Stimulated activated memory B cell treated with anti-CD40 and anti-IgM and Interleukin-4, amounts not matched to agents 10 μg/mL and 1 μg/mL and 100 μg/mL, for 72 hours (primary cell): ENCODE measurements at regions not wholly inside any gene's neighbourhood (a gene's known extent, or its start where the extent isn't known, plus 50 kb on each side); places are given as distances from the start of the nearest gene placed in this dataset.
"Not testable (repeated sequence)": the region's sequence is repeated elsewhere in the genome, so short reads cannot be mapped to it uniquely, and the experiment has no call there.

Source experiments
- ATAC-seq: fragments of 150-1000 bp; cut with Tn5 transposase; 2 replicates; pipeline ENCODE4 v1.10.0; 2021
- H3K27ac Mint-ChIP-seq: one replicate; pipeline ENCODE4 v1.8.0; 2022; ENCODE audit warnings: mild to moderate bottlenecking, mixed read lengths
- H3K27me3 Mint-ChIP-seq: one replicate; pipeline ENCODE4 v1.8.0; 2022; ENCODE audit warnings: mixed read lengths
- H3K36me3 Mint-ChIP-seq: one replicate; pipeline ENCODE4 v1.8.0; 2022; ENCODE audit warnings: mixed read lengths
- H3K4me1 Mint-ChIP-seq: one replicate; pipeline ENCODE4 v1.8.0; 2022; ENCODE audit warnings: mixed read lengths
- H3K4me3 Mint-ChIP-seq: one replicate; pipeline ENCODE4 v1.8.0; 2022; ENCODE audit warnings: mild to moderate bottlenecking, moderate library complexity, mixed read lengths
- H3K9me3 Mint-ChIP-seq: one replicate; pipeline ENCODE4 v1.8.0; 2022; ENCODE audit warnings: mixed read lengths

DNA sequence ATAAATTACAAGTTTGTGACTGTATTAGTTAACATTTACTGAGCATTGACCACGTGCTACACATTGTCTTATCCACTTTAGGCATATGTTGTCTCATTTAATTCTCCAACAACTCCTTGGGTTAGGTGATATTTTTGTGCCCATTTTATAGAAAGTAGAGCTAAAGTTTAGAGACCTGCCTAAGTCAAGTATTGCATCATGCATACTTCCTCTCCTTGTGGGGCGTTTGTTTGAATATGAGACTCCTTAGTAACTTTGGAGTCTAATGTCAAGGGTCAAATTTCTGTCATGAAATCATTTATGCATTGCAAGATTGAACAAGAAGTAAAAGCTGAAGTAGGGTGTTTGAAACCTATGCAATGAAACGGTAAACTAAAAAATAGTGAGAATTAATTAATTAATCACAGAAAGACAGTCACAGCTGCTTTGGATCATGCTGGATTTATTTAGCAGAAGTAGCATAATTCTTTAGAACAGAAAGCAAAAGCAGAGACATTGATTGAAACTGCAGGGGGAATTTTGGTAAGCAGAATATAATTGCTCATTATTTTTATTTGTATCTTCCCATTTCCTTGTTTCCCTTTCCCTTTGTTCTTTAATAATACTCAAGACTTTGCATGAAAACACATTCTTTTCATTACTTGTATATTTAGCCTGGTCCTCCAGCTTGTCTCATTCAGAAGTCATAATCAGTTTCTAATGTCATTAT is 1374.4 kb upstream of the GJE1 start:
- no peak for ATAC-seq
- Mint-ChIP-seq H3K27me3 (no peaks in the 10 kb centered on the region), H3K4me1 (peaks cover 6% of the 10 kb centered on the region), H3K4me3 (no peak overlapping the region), H3K36me3 (no peaks in the 10 kb centered on the region), H3K27ac (no peak overlapping the region), H3K9me3 (peaks cover 3% of the 10 kb centered on the region)

DNA sequence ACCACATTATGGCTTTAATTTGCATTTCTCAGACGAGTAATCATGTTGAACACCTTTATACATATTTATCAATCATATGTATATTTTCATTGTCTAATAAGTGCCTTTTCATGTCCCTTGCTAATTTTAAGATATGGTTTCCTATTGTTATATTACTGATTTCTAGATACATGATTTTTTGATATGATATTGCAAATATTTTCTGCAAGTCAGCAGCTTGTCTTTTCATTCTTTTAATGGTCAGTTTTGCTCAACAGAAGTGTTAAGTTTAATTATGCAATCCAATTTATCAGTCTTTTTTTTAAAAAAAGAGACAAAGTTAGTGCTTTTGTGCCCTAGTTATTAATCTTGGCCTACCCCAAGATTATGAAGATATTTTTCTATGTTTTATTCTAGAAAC is 1377.8 kb upstream of the CITED2 start:
- no peaks in the 10 kb centered on the region for H3K27me3 Mint-ChIP-seq
- peaks cover 14% of the 10 kb centered on the region for H3K9me3 Mint-ChIP-seq
- no peaks in the 10 kb centered on the region for H3K4me1 Mint-ChIP-seq
- no peaks in the 10 kb centered on the region for H3K36me3 Mint-ChIP-seq
- ATAC-seq: no peak
- H3K27ac Mint-ChIP-seq: no peak overlapping the region
- no peak overlapping the region for H3K4me3 Mint-ChIP-seq

DNA sequence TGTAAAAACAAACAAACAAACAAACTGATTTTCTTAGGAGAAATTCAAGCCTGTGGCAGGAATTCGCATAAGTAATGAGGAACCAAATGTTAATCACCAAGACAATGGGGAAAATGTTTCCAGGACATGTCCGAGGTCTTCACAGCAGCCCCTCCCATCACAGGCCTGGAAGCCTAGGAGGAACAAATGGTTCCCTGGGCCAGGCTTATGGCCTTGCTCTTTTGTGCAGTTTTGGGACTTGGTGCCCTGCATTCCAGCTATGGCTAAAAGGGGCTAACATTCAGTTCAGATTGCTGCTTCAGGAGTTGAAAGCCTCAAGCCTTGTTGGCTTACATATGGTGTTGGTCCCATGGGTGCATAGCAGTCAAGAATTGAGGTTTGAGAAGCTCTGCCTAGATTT is 1372.7 kb upstream of the CITED2 start:
- Mint-ChIP-seq H3K27ac (no peak overlapping the region), H3K27me3 (no peaks in the 10 kb centered on the region), H3K36me3 (no peaks in the 10 kb centered on the region), H3K4me1 (no peaks in the 10 kb centered on the region), H3K9me3 (peaks cover 14% of the 10 kb centered on the region), H3K4me3 (no peak overlapping the region)
- ATAC-seq: no peak

DNA sequence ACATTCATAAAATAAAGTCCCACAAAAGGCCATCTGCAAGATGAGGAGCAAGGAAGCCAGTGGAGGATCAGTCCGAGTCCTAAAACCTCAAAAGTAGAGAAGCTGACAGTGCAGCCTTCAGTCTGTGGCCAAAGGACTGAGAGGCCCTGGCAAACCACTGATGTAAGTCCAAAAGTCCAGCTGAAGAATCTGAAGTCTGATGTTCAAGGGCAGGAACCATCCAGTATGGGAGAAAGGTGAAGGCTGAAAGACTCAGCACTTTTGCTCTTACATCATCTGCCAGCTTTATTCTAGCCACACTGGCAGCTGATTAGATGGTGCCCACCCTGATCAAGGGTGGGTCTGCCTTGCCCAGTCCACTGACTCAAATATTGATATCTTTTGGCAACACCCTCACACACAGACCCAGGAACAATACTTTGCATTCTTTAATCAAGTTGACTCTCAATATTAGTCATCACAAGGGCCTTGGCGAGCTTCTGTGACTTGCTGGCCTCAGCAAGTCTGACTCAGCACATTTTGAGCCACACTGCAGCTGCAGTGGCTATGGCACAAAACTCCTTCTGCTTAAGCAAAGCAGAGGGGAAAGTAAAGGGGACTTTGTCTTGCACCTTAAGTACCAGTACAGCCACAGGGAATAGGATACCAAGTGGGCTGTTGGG is 1370.3 kb upstream of the CITED2 start:
- ATAC-seq: no peak
- Mint-ChIP-seq H3K9me3 (peaks cover 12% of the 10 kb centered on the region), H3K27ac (no peak overlapping the region), H3K4me3 (no peak overlapping the region), H3K36me3 (no peaks in the 10 kb centered on the region), H3K27me3 (no peaks in the 10 kb centered on the region), H3K4me1 (peaks cover 6% of the 10 kb centered on the region)

DNA sequence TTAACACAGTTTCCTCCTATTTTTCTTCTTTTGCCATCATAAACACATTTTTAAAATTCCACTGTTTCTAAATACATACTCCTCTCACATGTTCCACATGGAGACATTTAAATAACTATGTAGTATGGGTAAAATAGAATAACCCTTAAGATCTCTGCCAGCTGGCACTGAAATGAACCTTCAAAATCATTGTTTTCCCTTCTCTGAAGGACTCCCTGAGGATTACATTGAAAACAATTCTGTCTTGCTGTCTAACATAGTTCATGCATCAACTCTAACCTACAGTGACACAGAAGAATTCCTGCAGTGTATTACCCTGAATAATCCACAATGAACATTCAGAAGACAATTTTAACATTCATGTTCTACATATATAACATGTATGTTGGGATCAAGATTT is 1361.8 kb upstream of the CITED2 start:
- Mint-ChIP-seq H3K9me3 (peaks cover 2% of the 10 kb centered on the region), H3K27me3 (no peaks in the 10 kb centered on the region), H3K27ac (no peak overlapping the region), H3K4me1 (peaks cover under 1% of the 10 kb centered on the region), H3K4me3 (no peak overlapping the region), H3K36me3 (no peaks in the 10 kb centered on the region)
- ATAC-seq: no peak

DNA sequence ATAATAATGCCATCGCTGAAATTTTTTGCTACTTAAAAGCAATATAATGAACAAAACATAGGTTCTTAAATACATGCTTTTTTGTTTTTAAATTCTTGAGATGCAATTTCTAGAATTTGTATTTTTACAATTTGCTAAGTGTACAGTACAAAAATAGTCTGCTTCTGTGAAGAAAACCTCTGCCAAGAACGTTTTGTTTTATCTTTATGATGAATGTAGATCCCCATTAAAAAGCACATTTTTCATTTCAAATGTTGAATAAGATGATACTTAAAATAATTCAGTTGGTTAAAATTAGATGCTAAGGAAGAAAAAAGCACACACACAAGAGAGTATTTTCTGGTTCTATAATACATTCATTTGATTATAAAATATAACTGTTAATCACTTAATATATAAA is 1358.5 kb upstream of the CITED2 start:
- Mint-ChIP-seq H3K4me3 (no peak overlapping the region), H3K27me3 (no peaks in the 10 kb centered on the region), H3K4me1 (no peaks in the 10 kb centered on the region), H3K36me3 (no peaks in the 10 kb centered on the region), H3K27ac (no peak overlapping the region), H3K9me3 (peaks cover 2% of the 10 kb centered on the region)
- ATAC-seq: no peak

DNA sequence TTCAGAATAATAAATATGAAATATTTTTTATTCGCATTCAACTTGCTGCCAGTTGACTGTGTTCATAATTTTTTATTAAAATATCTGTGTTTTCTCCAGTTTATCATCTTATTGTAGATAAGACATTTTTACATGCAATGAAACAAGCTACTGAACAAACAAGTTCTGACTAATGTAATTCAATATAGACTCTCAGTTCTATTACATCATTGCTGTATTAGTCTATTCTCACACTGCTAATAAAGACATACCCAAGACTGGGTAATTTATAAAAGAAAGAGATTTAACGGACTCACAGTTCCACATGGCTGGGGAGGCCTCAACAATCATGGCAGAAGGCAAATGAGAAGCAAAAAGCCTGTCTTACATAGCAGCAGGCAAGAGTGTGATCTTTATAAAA is 1357.7 kb upstream of the CITED2 start:
- H3K27me3 Mint-ChIP-seq: no peaks in the 10 kb centered on the region
- no peak overlapping the region for H3K27ac Mint-ChIP-seq
- ATAC-seq: no peak
- H3K9me3 Mint-ChIP-seq: no peaks in the 10 kb centered on the region
- no peaks in the 10 kb centered on the region for H3K4me1 Mint-ChIP-seq
- H3K4me3 Mint-ChIP-seq: no peak overlapping the region
- no peaks in the 10 kb centered on the region for H3K36me3 Mint-ChIP-seq

DNA sequence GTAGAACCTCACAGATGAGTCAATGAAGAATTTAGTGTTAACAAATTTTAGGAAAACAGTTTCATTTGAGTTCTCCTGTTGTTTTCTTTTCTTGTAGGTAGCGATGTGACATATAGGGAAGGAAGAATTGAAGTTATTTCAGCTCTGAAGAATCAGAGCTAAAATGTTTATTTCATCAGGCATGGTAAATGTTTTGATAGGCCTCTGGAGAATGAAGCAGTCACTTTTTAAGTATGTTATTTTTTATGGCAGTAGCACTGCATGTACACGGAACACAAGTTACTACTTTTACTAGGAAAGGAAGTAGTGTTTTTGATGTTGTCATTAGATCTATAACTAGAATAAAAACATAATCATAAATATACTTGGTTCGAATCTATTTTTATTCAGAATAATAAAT is 1357.3 kb upstream of the CITED2 start:
- H3K9me3 Mint-ChIP-seq: no peaks in the 10 kb centered on the region
- no peaks in the 10 kb centered on the region for H3K27me3 Mint-ChIP-seq

DNA sequence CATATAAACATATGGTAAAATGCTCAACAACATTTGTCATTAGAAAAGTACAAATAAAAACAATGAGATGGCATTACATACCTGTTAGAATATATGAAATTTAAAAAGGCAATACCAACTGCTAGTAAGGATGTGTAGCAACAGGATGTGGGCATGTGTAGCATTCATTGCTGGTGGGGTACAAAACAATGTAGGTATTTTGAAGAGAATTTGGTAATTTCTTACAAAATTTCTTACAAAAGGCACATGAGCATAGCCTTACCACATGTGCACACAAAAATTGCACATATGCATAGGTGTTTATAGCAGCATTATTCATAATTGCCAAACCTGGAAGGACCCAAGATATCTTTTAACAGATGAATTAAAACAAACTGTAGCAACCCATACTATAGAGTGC is 1355.1 kb upstream of the CITED2 start:
- Mint-ChIP-seq H3K4me3 (no peak overlapping the region), H3K9me3 (no peaks in the 10 kb centered on the region), H3K36me3 (no peaks in the 10 kb centered on the region), H3K27ac (no peak overlapping the region), H3K27me3 (no peaks in the 10 kb centered on the region), H3K4me1 (no peaks in the 10 kb centered on the region)
- no peak for ATAC-seq

More for the DNA sequence above, 1357.3 kb upstream of the CITED2 start:
- no peaks in the 10 kb centered on the region for H3K36me3 Mint-ChIP-seq
- no peak for ATAC-seq
- H3K4me1 Mint-ChIP-seq: no peaks in the 10 kb centered on the region
- no peak overlapping the region for H3K27ac Mint-ChIP-seq
- no peak overlapping the region for H3K4me3 Mint-ChIP-seq

DNA sequence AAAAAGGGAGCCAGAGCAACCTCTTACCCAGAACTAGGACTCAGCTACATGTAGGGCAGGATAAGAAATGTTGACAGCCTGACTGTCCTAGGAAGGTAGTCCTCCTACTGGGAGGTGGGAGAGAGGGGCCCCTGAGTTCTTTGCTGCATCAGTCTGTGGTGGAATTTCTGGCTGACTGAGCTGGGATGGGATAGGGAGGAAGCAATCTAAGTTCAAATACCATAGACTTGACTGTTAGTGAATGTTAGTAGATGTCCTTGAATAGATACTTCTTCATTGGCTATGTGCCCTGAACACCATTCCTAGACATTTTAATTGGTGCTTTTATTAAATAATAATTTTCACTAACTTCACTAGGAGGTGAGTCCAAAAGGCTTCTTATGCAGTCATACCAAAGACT is 1343.6 kb upstream of the CITED2 start:
- Mint-ChIP-seq H3K4me3 (no peak overlapping the region), H3K9me3 (peaks cover 9% of the 10 kb centered on the region), H3K4me1 (no peaks in the 10 kb centered on the region)

DNA sequence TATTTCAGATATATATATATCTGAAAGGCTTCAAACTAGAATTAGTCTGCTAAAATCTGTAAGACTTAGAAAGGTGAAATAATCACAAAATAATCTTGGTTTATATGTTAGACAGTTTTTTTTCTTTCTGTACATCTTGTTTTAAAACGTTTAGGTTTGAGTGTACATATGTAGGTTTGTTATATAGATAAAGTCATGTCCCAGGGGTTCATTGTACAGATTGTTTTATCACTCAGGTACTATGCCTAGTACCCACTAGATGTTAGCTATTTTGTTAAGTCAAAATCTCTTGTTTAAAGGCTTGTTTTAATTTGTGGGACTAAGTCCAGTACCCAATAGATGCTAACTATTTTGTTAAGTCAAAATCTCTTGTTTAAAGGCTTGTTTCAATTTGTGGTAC is 1339.0 kb upstream of the CITED2 start:
- Mint-ChIP-seq H3K27ac (no peak overlapping the region), H3K36me3 (no peaks in the 10 kb centered on the region), H3K27me3 (no peaks in the 10 kb centered on the region), H3K4me1 (peaks cover 12% of the 10 kb centered on the region), H3K4me3 (no peak overlapping the region), H3K9me3 (peaks cover 9% of the 10 kb centered on the region)
- no peak for ATAC-seq

More for the DNA sequence above, 1343.6 kb upstream of the CITED2 start:
- H3K36me3 Mint-ChIP-seq: no peaks in the 10 kb centered on the region
- no peak for ATAC-seq
- no peak overlapping the region for H3K27ac Mint-ChIP-seq
- H3K27me3 Mint-ChIP-seq: no peaks in the 10 kb centered on the region

DNA sequence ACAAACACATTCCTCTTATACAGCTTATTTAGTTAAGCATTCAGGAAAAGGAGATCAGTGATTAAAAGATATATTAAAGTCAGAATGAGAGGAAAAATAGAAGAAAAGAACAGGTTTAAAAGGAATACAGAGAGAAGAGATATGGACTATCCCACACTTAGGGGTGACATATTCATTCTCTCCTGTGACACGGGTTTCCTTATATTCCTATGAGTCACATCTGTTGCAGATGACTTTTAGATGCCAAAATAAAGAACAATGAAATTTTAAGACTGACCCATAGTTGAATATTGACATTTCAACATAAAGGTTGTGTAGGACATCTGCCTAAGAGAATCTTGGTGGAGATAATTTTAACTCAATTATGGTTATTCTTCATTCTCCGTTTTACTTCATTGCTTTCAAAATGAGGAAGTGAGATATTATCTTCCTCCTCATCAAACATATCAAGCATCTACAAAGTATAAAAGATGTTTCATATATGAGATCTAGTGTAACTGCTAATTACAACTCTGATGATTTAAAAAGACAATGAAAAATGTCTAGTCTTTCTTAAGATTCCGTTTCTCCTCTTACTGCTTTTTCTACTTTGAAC is 1336.7 kb upstream of the CITED2 start:
- Mint-ChIP-seq H3K4me1 (peaks cover 12% of the 10 kb centered on the region), H3K27me3 (no peaks in the 10 kb centered on the region), H3K36me3 (no peaks in the 10 kb centered on the region), H3K4me3 (no peak overlapping the region), H3K27ac (no peak overlapping the region), H3K9me3 (peaks cover 4% of the 10 kb centered on the region)
- no peak for ATAC-seq

DNA sequence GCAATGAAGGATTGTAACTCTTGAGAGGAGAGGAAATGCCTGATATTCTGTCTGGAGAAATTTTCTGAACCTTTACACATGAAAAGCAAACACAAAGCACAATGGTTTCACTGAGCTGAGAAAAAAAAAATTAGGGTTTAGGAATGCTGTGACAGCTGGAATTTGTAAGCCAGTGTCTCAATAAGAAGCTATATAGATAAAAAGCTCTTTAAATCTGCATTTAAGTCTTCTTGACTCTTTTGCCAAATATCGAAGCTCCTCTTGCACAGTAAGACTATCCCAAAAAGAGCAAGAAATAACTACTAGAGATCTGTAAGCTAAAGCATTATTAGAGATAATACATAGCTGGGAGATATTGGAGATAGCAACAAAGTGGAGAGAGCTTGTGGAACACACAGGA is 1334.0 kb upstream of the CITED2 start:
- H3K27me3 Mint-ChIP-seq: no peaks in the 10 kb centered on the region
- no peak overlapping the region for H3K27ac Mint-ChIP-seq
- H3K4me3 Mint-ChIP-seq: no peak overlapping the region
- H3K9me3 Mint-ChIP-seq: no peaks in the 10 kb centered on the region
- ATAC-seq: no peak
- H3K36me3 Mint-ChIP-seq: no peaks in the 10 kb centered on the region
- peaks cover 12% of the 10 kb centered on the region for H3K4me1 Mint-ChIP-seq

DNA sequence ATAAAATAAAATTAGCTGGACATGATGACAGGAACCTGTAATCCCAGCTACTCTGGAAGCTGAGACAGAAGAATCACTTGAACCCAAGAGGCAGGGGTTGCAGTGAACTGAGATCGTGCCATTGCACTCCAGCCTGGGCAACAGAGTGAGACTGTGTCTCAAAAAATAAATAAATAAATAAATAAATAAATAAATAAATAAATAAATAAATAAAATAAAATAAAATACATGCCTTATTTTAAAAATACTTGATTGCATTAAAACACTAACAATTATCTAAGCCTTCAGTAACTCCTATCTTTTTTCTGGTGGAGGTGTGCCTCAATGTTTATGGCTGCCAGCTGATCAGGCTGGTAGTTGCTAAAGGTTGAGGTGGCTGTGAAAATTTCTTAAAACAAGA is 1329.6 kb upstream of the CITED2 start:
- ATAC-seq, H3K4me1 Mint-ChIP-seq: not testable (repeated sequence)

DNA sequence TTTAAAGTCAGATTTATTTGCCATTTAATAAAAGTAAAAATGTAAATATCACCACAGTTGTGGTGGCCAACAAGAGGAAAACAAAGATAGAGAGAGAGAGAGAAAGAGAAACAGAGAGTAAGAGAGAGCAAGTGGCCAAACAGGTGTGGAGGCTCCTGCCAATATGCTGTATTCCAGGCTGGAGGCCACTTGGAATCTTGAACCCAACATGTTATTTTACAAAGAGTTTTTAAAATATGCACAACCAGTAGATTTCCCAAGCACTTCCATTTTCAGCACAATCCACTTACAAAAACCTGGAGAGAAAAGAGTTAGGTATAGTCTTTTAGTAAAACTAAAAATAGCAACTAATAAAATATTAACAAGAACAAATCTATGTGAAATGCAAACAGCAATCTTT is 1323.1 kb upstream of the CITED2 start:
- no peaks in the 10 kb centered on the region for H3K9me3 Mint-ChIP-seq
- no peaks in the 10 kb centered on the region for H3K4me1 Mint-ChIP-seq
- no peaks in the 10 kb centered on the region for H3K36me3 Mint-ChIP-seq

More for the DNA sequence above, 1329.6 kb upstream of the CITED2 start:
- H3K9me3 Mint-ChIP-seq, H3K27ac Mint-ChIP-seq, H3K4me3 Mint-ChIP-seq, H3K36me3 Mint-ChIP-seq, H3K27me3 Mint-ChIP-seq: not testable (repeated sequence)

More for the DNA sequence above, 1323.1 kb upstream of the CITED2 start:
- ATAC-seq: no peak
- Mint-ChIP-seq H3K4me3 (no peak overlapping the region), H3K27ac (no peak overlapping the region), H3K27me3 (no peaks in the 10 kb centered on the region)
